DOHH2 (cell line): ENCODE measurements at regions not wholly inside any gene's neighbourhood (a gene's known extent, or its start where the extent isn't known, plus 50 kb on each side); places are given as distances from the start of the nearest gene placed in this dataset.

Experiments
- H3F3A ChIP-seq: fragments of 200-600 bp; sonication (generic), shearing (Covaris generic); 2 replicates; pipeline ENCODE4 v1.6.0; 2016; ENCODE audit warnings: antibody characterized with exemption, mild to moderate bottlenecking; ENCODE audit not compliant: control insufficient read depth, insufficient read depth
- H3K27ac ChIP-seq: fragments of 200-600 bp; sonication (generic); 2 replicates; pipeline ENCODE4 v1.5.1; 2014; ENCODE audit warnings: low read depth, mild to moderate bottlenecking, low read length, moderate library complexity
- H3K27me3 ChIP-seq: fragments of 200-600 bp; sonication (generic); 2 replicates; pipeline ENCODE4 v1.6.1; 2014; ENCODE audit warnings: mild to moderate bottlenecking, low read length, mixed read lengths; ENCODE audit not compliant: control insufficient read depth
- H3K36me3 ChIP-seq: fragments of 200-600 bp; sonication (generic); 2 replicates; pipeline ENCODE4 v1.6.1; 2014; ENCODE audit warnings: mild to moderate bottlenecking, low read length, moderate library complexity, mixed read lengths; ENCODE audit not compliant: control insufficient read depth
- H3K4me1 ChIP-seq: fragments of 200-600 bp; sonication (generic); 2 replicates; pipeline ENCODE4 v1.6.1; 2014; ENCODE audit warnings: mild to moderate bottlenecking, low read length, mixed read lengths; ENCODE audit not compliant: control insufficient read depth
- H3K4me2 ChIP-seq: fragments of 200-600 bp; sonication (generic); 2 replicates; pipeline ENCODE4 v1.6.0; 2014; ENCODE audit warnings: mild to moderate bottlenecking, low read length, moderate library complexity
- H3K4me3 ChIP-seq: fragments of 200-600 bp; sonication (generic); 2 replicates; pipeline ENCODE4 v1.5.1; 2014; ENCODE audit warnings: mild to moderate bottlenecking, low read length, mixed read lengths
- H3K79me2 ChIP-seq: fragments of 200-600 bp; sonication (generic); 2 replicates; pipeline ENCODE4 v1.6.1; 2014; ENCODE audit warnings: mild to moderate bottlenecking, low read length, mixed read lengths; ENCODE audit not compliant: control insufficient read depth
- H3K9me2 ChIP-seq: fragments of 200-600 bp; sonication (generic); replicated peaks from 2 replicates; pipeline ENCODE4 v1.6.1; 2014; ENCODE audit warnings: mild to moderate bottlenecking, low read length, mixed read lengths; ENCODE audit not compliant: control insufficient read depth
- H3K9me3 ChIP-seq: fragments of 200-600 bp; sonication (generic); 2 replicates; pipeline ENCODE4 v1.6.1; 2014; ENCODE audit warnings: antibody characterized with exemption, low read length, mixed read lengths; ENCODE audit not compliant: control insufficient read depth, insufficient read depth
- H4K20me1 ChIP-seq: fragments of 200-600 bp; sonication (generic); 2 replicates; pipeline ENCODE4 v1.6.0; 2014; ENCODE audit warnings: low read depth, mild to moderate bottlenecking, antibody characterized with exemption, low read length, moderate library complexity; ENCODE audit not compliant: control insufficient read depth, insufficient read depth
- EZH2phosphoT487 ChIP-seq: fragments of 200-600 bp; sonication (generic); IDR thresholded peaks from 2 replicates; pipeline ENCODE4 v1.6.1; 2017; ENCODE audit warnings: borderline replicate concordance, mild to moderate bottlenecking, antibody characterized with exemption, low read length, moderate library complexity, mixed read lengths
- TF ChIP-seq, protein P1 (sequence below): fragments of 200-600 bp; sonication (generic); IDR thresholded peaks from one replicate; pipeline ENCODE4 v1.5.1; 2014; ENCODE audit warnings: antibody characterized with exemption, mild to moderate bottlenecking, low read depth, low read length; ENCODE audit not compliant: poor library complexity, severe bottlenecking

DNA sequence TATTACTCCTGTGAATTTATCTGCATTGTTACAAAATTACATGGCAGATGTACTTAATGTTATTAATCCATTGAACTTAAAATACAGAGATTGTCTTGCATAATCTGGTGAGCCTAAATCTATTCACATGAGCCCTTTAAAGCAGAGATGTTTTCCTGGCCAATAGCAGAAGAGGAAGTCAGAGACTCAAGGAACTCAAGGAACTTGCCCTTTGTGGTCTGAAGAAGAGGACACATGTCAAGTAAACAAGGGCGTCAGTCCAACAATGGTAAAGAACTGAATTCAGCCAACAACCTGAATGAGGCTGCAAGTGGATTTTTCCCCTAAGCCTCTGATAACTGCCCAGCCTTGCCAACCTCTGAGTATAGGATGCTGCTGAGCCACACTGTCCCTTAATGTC, 356.3 kb upstream of the PKDCC start:
- no peaks in the 10 kb centered on the region for H3K9me2 ChIP-seq
- no peak overlapping the region for H3K4me2 ChIP-seq
- H3K9me3 ChIP-seq: no peaks in the 10 kb centered on the region
- H3K4me3 ChIP-seq: no peak overlapping the region
- H4K20me1 ChIP-seq: no peaks in the 10 kb centered on the region
- no peaks in the 10 kb centered on the region for H3K27me3 ChIP-seq
- H3K4me1 ChIP-seq: no peaks in the 10 kb centered on the region
- H3K36me3 ChIP-seq: no peaks in the 10 kb centered on the region
- no peaks in the 10 kb centered on the region for H3K79me2 ChIP-seq
- no peaks in the 10 kb centered on the region for H3F3A ChIP-seq
- no peak overlapping the region for H3K27ac ChIP-seq
- TF ChIP-seq, protein P1, sequence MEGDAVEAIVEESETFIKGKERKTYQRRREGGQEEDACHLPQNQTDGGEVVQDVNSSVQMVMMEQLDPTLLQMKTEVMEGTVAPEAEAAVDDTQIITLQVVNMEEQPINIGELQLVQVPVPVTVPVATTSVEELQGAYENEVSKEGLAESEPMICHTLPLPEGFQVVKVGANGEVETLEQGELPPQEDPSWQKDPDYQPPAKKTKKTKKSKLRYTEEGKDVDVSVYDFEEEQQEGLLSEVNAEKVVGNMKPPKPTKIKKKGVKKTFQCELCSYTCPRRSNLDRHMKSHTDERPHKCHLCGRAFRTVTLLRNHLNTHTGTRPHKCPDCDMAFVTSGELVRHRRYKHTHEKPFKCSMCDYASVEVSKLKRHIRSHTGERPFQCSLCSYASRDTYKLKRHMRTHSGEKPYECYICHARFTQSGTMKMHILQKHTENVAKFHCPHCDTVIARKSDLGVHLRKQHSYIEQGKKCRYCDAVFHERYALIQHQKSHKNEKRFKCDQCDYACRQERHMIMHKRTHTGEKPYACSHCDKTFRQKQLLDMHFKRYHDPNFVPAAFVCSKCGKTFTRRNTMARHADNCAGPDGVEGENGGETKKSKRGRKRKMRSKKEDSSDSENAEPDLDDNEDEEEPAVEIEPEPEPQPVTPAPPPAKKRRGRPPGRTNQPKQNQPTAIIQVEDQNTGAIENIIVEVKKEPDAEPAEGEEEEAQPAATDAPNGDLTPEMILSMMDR: no peak
- no peak for TF ChIP-seq EZH2phosphoT487

DNA sequence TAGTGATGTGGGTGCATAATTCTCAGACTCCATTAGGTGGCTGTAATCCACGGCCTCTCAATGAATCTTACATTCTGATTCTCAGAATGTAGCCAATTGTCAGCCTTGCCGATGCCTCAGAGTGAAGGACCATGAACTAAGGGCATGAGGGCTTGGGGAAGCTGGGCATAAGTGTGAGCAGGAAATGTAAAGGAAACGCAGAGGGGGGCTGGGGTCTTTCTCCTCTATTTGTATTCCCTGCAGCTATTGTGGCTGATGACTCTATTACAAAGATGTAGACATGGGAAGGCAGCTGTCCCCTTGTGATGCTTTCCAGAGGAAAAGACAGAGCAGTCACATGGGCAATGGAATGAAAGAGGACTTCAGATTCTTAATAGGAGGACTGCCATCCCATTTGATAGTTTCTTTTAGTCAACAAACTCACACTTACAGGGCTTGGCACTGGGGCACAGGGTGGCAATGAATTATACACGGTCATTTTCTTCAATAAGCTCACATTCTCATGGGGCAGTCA, 353.2 kb upstream of the PKDCC start:
- no peaks in the 10 kb centered on the region for H3K79me2 ChIP-seq
- no peaks in the 10 kb centered on the region for H3K27me3 ChIP-seq
- no peaks in the 10 kb centered on the region for H4K20me1 ChIP-seq
- no peak overlapping the region for H3K27ac ChIP-seq
- no peaks in the 10 kb centered on the region for H3F3A ChIP-seq
- H3K4me2 ChIP-seq: no peak overlapping the region
- no peaks in the 10 kb centered on the region for H3K9me2 ChIP-seq
- H3K4me1 ChIP-seq: no peaks in the 10 kb centered on the region
- H3K4me3 ChIP-seq: no peak overlapping the region
- no peaks in the 10 kb centered on the region for H3K9me3 ChIP-seq
- no peaks in the 10 kb centered on the region for H3K36me3 ChIP-seq
- TF ChIP-seq EZH2phosphoT487: no peak
- TF ChIP-seq, protein P1: no peak

DNA sequence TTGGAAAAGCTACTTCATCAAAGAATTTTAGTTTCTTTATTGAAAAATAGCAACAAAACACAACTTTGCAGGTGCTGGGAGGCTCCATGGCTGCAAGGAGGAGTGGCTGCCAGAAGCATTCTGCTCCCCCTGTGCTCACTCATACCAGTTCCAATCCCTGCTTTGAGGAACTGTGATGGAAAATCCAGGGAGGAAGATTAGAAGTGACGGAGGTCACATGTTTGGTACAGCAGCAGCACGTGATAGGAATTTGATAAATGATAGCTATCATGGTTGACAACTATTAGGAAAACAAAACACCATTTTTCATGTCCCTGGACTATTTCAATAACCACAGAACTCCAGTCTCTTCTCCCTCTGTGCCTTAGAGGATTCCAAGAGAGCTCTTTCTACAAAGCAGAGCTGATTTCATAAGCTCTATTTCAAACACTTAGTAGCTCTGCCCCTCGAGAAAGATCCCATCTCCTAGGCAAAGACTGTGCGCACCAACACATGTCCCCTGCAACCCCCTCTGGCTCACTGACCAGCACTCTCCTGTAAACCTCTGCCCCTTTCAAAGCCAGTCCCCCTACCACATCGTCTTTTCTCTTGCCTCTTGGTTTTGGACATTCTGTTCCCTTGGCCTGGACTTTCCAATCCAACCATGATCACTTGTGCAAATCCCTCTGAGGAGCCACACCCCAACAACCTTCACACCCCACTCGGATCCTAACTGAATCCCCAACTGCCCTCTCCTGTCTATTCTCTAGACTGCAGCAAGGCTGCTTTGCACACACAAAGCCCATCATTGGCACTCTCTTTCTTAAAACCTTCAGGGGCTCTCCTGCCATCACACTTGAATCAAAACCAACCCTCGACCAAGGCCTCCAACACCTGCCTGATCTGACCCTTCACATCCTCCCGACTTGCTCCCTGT, 352.4 kb upstream of the PKDCC start:
- Histone ChIP-seq H3K4me2 (no peak overlapping the region), H3K79me2 (no peaks in the 10 kb centered on the region), H3K9me3 (no peaks in the 10 kb centered on the region), H3K36me3 (no peaks in the 10 kb centered on the region), H3K27ac (no peak overlapping the region), H3F3A (no peaks in the 10 kb centered on the region), H3K4me1 (no peaks in the 10 kb centered on the region), H3K27me3 (no peaks in the 10 kb centered on the region), H3K9me2 (no peaks in the 10 kb centered on the region), H4K20me1 (no peaks in the 10 kb centered on the region), H3K4me3 (no peak overlapping the region)
- TF ChIP-seq, protein P1: no peak
- no peak for TF ChIP-seq EZH2phosphoT487
